Right lobe of liver (tissue), 6 donors: ENCODE measurements at regions not wholly inside any gene's neighbourhood (a gene's known extent, or its start where the extent isn't known, plus 50 kb on each side); places are given as distances from the start of the nearest gene placed in this dataset.

Source experiments
- ATAC-seq, 4 donors: fragments of 200-7000 bp; cut with Tn5 transposase; one replicate each; pipeline ENCODE4 v1.9.1; 2020; ENCODE audit warnings: mild to moderate bottlenecking in 4 of 4, moderate library complexity in 4 of 4
- DNase-seq, 3 donors: peaks; one replicate each; pipeline ENCODE4 v3.0.0-alpha.2; 2020
- H3K27ac ChIP-seq, 3 donors: fragments of 200-600 bp; one replicate each; pipeline ENCODE4 v1.8.0; 2022
- H3K27me3 ChIP-seq, 2 donors: fragments of 200-600 bp; one replicate each; pipeline ENCODE4 v1.8.0; 2022
- H3K36me3 ChIP-seq, 4 donors: fragments of 200-600 bp; sonication (generic) in 1 of 4; one replicate each; pipeline versions ENCODE4 v1.5.1 to v1.8.0; 2017 to 2022; ENCODE audit warnings: control low read depth in 1 of 4
- H3K4me1 ChIP-seq, 4 donors: fragments of 200-600 bp; sonication (generic) in 1 of 4; one replicate each; pipeline versions ENCODE4 v1.5.1 to v1.8.0; 2017 to 2022; ENCODE audit warnings: control low read depth in 1 of 4
- H3K4me3 ChIP-seq, 3 donors: fragments of 200-600 bp; one replicate each; pipeline ENCODE4 v1.8.0; 2022
- H3K9me3 ChIP-seq, 4 donors: fragments of 200-600 bp; sonication (generic) in 1 of 4; one replicate each; pipeline versions ENCODE4 v1.5.1 to v1.8.0; 2017 to 2022; ENCODE audit warnings: control low read depth in 1 of 4
- POLR2A ChIP-seq: fragments of 450-650 bp; IDR thresholded peaks from one replicate; pipeline ENCODE4 v1.6.1; 2017; ENCODE audit warnings: antibody characterized with exemption, mild to moderate bottlenecking
- WGBS: methylation state at CpG from one replicate; pipeline ENCODE4 v1.1.6; 2018; ENCODE audit warnings: low coverage, low lambda C conversion rate; ENCODE audit not compliant: insufficient coverage; ENCODE audit errors: missing lambda C conversion rate; 5-methylcytosine and 5-hydroxymethylcytosine counted together
- intact Hi-C, 2 donors: fragments of 100-400 bp; cut with DNase I; formaldehyde crosslinking; loops; one replicate each; pipeline versions ENCODE4 v1.11.2 to v1.14.1; 2022
- TF ChIP-seq, protein P1 (sequence below), 4 donors: fragments of 200-600 bp in 3 of 4; fragments of 450-650 bp in 1 of 4; IDR thresholded peaks; one replicate each; pipeline versions ENCODE4 v1.5.1 to v1.8.0; 2016 to 2022; ENCODE audit warnings: antibody characterized with exemption in 4 of 4, mild to moderate bottlenecking in 2 of 4
- donor health status: DM: no; HTN: yes; CAD: no.
- donor health status: DM: no; HTN: no; CAD: no.
- donor health status: DM: no; HTN: no; CAD: no.
- donor health status: DM: no; HTN: yes; CAD: no.
- donor health status: DM: no; HTN: yes; CAD: no.

DNA sequence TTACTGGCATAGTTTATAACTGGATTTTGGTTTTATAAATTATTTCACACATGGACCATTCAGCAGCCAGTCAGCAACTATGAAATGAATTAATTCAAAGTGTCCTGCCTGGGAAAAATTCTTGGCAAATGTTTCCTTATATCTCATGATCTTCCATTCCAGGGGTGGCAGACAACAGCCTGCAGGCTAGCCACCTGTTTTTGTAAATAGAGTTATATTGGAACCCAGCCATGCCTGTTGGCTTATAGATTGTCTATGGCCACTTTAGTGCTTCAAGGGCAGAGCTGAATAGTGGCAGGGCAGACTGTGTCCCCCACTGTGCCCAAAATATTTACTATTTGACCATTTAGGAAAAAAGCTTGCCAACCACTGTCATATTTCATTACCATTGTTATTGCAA lies 613.7 kb downstream of the TMEM114 start:
- Histone ChIP-seq H3K27me3 (no peaks in the 10 kb centered on the region), H3K4me1 (no peaks in the 10 kb centered on the region), H3K9me3 (no peaks in the 10 kb centered on the region), H3K27ac (no peak overlapping the region), H3K4me3 (no peak overlapping the region), H3K36me3 (no peaks in the 10 kb centered on the region)
- intact Hi-C loops, result no loop called here
- TF ChIP-seq POLR2A, result no peak
- TF ChIP-seq, protein P1, sequence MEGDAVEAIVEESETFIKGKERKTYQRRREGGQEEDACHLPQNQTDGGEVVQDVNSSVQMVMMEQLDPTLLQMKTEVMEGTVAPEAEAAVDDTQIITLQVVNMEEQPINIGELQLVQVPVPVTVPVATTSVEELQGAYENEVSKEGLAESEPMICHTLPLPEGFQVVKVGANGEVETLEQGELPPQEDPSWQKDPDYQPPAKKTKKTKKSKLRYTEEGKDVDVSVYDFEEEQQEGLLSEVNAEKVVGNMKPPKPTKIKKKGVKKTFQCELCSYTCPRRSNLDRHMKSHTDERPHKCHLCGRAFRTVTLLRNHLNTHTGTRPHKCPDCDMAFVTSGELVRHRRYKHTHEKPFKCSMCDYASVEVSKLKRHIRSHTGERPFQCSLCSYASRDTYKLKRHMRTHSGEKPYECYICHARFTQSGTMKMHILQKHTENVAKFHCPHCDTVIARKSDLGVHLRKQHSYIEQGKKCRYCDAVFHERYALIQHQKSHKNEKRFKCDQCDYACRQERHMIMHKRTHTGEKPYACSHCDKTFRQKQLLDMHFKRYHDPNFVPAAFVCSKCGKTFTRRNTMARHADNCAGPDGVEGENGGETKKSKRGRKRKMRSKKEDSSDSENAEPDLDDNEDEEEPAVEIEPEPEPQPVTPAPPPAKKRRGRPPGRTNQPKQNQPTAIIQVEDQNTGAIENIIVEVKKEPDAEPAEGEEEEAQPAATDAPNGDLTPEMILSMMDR (IDR thresholded peaks at IDR 0.05), result no peak
- DNase-seq, result no peak
- no peak for ATAC-seq

DNA sequence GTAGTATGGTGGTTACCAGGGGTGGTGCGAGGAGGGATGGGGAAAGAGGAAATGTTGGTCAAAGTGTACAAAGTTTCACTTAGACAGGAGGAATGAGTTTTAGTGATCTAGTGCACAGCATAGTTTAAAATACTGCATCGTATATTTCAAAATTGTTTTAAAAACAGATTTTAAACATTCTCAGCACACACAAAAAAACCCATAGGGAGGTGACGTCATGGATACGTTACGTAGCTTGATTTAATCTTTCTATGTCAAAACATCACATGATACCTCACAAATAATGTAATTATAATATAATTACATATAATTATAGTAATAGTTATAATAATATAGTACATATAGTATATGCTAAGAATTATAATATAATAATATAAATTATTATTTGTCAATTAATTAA lies 614.2 kb downstream of the TMEM114 start:
- 76% methylated on average over 5 of the region's 5 CpGs for WGBS
- intact Hi-C loops, result no loop called here
- DNase-seq, result no peak

DNA sequence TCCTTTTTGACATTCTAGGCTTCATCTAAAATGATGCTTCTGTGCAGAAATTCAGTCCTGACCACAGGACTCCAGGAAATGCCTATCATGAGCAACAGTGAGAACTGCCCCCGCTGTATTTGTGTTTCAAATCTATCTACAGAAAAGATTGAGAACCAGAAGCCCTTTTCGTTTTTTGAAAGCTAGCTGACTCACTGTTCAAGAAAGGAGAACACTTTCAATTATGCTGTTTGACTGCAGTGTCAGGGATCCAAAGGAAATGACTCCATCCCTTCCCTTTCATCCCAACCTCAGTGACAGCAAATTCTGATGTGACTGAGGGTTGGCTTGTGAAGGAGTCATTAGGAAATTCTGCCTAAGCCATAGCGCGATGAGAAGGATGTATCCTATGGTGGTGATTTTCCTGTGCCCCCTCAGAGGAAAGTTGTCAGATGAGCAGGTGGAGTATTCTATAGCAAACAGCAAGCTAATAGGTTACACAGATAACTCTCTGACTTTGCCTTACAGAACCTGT lies 622.3 kb downstream of the TMEM114 start:
- no peak for TF ChIP-seq POLR2A
- TF ChIP-seq, protein P1 (IDR thresholded peaks at IDR 0.05), result no peak
- H3K36me3 ChIP-seq, result no peaks in the 10 kb centered on the region
- intact Hi-C loops, result no loop called here
- 31% methylated on average over 4 of the region's 4 CpGs for WGBS
- H3K4me1 ChIP-seq, result no peaks in the 10 kb centered on the region
- DNase-seq, result no peak
- ATAC-seq, result no peak
- H3K4me3 ChIP-seq, result no peak overlapping the region
- no peaks in the 10 kb centered on the region for H3K9me3 ChIP-seq
- no peak overlapping the region for H3K27ac ChIP-seq
- H3K27me3 ChIP-seq, result no peaks in the 10 kb centered on the region

More for the DNA sequence above, 614.2 kb downstream of the TMEM114 start:
- H3K9me3 ChIP-seq, result no peaks in the 10 kb centered on the region
- H3K4me3 ChIP-seq, result no peak overlapping the region
- no peak for TF ChIP-seq POLR2A
- TF ChIP-seq, protein P1 (IDR thresholded peaks at IDR 0.05), result no peak
- no peak for ATAC-seq
- no peak overlapping the region for H3K27ac ChIP-seq
- H3K4me1 ChIP-seq, result no peaks in the 10 kb centered on the region
- H3K27me3 ChIP-seq, result no peaks in the 10 kb centered on the region
- no peaks in the 10 kb centered on the region for H3K36me3 ChIP-seq

DNA sequence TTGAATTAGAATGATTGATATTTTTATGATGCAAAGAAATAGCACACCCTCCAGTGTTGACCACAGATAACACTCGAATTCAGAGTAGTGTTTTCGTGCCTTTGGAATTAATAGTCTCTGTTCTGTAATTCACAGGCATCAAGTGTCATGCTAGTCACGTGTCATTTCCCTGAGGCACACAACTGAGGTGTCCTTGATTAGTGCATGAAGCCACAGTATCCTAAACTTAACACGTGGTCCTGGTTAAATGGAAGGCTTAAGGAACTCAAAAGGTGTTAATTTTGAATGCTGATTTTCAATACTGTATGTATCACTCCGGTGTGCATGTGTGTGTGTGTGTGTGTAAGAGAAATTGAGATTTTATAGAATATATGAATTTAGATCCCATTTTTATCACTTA lies 625.6 kb downstream of the TMEM114 start:
- no peaks in the 10 kb centered on the region for H3K9me3 ChIP-seq
- ATAC-seq (no peak), DNase-seq (no peak)
- 55% methylated on average over 5 of the region's 5 CpGs for WGBS
- no peaks in the 10 kb centered on the region for H3K27me3 ChIP-seq
- H3K36me3 ChIP-seq, result no peaks in the 10 kb centered on the region
- no peak overlapping the region for H3K4me3 ChIP-seq
- intact Hi-C loops, result no loop called here
- H3K27ac ChIP-seq, result no peak overlapping the region
- TF ChIP-seq, protein P1 (IDR thresholded peaks at IDR 0.05), result no peak
- TF ChIP-seq POLR2A, result no peak
- H3K4me1 ChIP-seq, result no peaks in the 10 kb centered on the region

DNA sequence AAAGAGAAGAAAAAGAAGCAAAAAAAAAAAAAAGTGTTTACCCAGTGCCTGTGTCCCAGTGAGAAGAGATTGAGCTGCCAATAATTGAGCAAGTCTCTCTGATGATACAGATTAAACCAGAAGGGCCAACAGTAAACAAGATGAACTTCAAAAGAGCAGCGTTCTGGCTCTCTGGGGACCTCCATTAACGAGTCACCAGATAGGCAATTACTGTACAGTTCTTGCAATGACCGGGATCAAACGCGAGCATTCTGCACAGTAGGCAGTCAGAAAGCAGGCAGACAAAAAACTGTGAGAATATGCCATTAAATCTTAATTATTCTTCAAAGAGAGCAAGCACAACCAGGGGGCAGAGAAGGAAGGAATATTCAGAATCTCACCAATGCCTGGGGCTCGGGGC lies 626.1 kb downstream of the TMEM114 start:
- 20% methylated on average over 6 of the region's 6 CpGs for WGBS
- DNase-seq (no peak), ATAC-seq (no peak)
- intact Hi-C loops, result no loop called here
- Histone ChIP-seq H3K4me1 (no peaks in the 10 kb centered on the region), H3K36me3 (no peaks in the 10 kb centered on the region), H3K4me3 (no peak overlapping the region), H3K27ac (no peak overlapping the region), H3K27me3 (no peaks in the 10 kb centered on the region), H3K9me3 (no peaks in the 10 kb centered on the region)
- TF ChIP-seq, protein P1 (IDR thresholded peaks at IDR 0.05), result no peak
- TF ChIP-seq POLR2A, result no peak
